Activated T-helper 17 cell treated with anti-CD3 and anti-CD28 coated beads, Interleukin-2, amount 50 U/mL, for 72 hours (primary cell): ENCODE measurements at regions not wholly inside any gene's neighbourhood (a gene's known extent, or its start where the extent isn't known, plus 50 kb on each side); places are given as distances from the start of the nearest gene placed in this dataset.

Experiments used
- ATAC-seq: fragments of 150-1000 bp; cut with Tn5 transposase; replicated peaks from 2 replicates; pipeline ENCODE4 v1.10.0; 2021; ENCODE audit warnings: mild to moderate bottlenecking, moderate library complexity
- H3K27ac Mint-ChIP-seq: one replicate; pipeline ENCODE4 v1.8.0; 2022; ENCODE audit warnings: mixed read lengths
- H3K27me3 Mint-ChIP-seq: one replicate; pipeline ENCODE4 v1.8.0; 2022; ENCODE audit warnings: mixed read lengths
- H3K36me3 Mint-ChIP-seq: one replicate; pipeline ENCODE4 v1.8.0; 2022; ENCODE audit warnings: low read depth, mild to moderate bottlenecking, mixed read lengths
- H3K4me1 Mint-ChIP-seq: one replicate; pipeline ENCODE4 v1.8.0; 2022; ENCODE audit warnings: mixed read lengths
- H3K4me3 Mint-ChIP-seq: one replicate; pipeline ENCODE4 v1.8.0; 2022; ENCODE audit warnings: mild to moderate bottlenecking, mixed read lengths
- H3K9me3 Mint-ChIP-seq: one replicate; pipeline ENCODE4 v1.8.0; 2022; ENCODE audit warnings: mixed read lengths

DNA sequence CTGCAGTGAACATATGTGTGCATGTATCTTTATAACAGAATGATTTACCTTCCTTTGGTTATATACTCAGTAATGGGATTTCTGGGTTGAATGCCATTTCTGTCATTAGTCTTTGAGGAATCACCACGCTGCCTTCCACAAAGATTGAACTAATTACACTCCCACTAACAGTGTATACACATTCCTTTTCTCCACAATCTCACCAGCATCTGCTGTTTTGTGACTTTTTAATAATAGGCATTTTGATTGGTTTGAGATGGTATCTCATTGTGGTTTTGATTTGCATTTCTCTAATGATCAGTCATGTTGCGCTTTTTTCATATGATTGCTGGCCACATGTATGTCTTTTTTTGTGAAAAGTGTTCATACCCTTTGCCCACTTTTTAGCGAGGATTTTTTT is 680.5 kb downstream of the PTPRC start:
- peaks cover 5% of the 10 kb centered on the region for H3K9me3 Mint-ChIP-seq
- H3K4me3 Mint-ChIP-seq: no peak overlapping the region
- ATAC-seq: no peak
- peaks cover 16% of the 10 kb centered on the region for H3K27me3 Mint-ChIP-seq
- H3K4me1 Mint-ChIP-seq: no peaks in the 10 kb centered on the region
- H3K36me3 Mint-ChIP-seq: no peaks in the 10 kb centered on the region
- no peak overlapping the region for H3K27ac Mint-ChIP-seq

- H3K27ac Mint-ChIP-seq: no peak overlapping the region
- H3K27me3 Mint-ChIP-seq: peaks cover 16% of the 10 kb centered on the region
- H3K4me1 Mint-ChIP-seq: no peaks in the 10 kb centered on the region
- H3K36me3 Mint-ChIP-seq: no peaks in the 10 kb centered on the region
- H3K9me3 Mint-ChIP-seq: peaks cover 5% of the 10 kb centered on the region
- H3K4me3 Mint-ChIP-seq: no peak overlapping the region
- no peak for ATAC-seq
Measured at GRCh38 chr1:199322278-199322677, 683.4 kb downstream of the PTPRC start.

DNA sequence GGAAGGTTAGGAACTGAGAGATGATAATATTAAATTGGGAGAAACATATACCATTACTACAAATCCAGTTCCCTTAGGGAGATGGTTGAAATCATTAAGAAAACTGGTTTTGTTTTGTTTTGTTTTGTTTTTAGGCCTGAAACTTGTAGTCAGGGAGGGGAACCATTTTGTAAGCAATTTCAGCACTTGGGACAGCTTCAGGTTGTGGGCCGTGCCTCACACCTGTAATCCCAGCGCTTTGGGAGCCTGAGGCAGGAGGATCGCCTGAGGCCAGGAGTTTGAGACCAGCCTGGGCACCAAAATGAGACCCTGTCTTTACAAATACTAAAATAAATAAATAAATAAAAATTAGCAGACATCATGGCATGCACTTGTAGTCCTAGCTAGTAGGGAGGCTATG is 694.3 kb upstream of the NR5A2 start:
- H3K9me3 Mint-ChIP-seq: no peaks in the 10 kb centered on the region
- no peaks in the 10 kb centered on the region for H3K4me1 Mint-ChIP-seq
- H3K36me3 Mint-ChIP-seq: no peaks in the 10 kb centered on the region

DNA sequence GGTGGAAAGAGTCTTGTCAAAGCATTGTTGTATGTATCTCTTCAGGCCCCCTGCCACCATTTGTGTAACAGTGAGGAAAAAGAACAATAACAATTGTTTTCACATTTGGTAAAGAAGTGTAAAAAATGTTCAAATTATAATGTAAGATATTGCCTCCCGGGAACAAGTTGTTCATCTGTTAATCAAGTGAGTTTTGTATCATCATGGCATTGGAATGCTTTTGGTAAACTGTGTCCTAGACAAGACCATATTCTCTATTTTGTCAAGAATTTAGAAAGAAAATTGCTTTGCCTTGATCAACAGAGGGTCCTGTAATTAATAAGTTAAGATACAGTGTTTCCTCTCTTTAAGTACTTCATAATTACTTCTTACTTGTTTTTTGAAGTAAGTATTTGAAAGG is 692.0 kb upstream of the NR5A2 start:
- Mint-ChIP-seq H3K4me1 (no peaks in the 10 kb centered on the region), H3K9me3 (no peaks in the 10 kb centered on the region), H3K27ac (no peak overlapping the region), H3K36me3 (no peaks in the 10 kb centered on the region), H3K4me3 (no peak overlapping the region), H3K27me3 (peaks cover 30% of the 10 kb centered on the region)
- ATAC-seq: no peak

More for the DNA sequence above, 694.3 kb upstream of the NR5A2 start:
- H3K27ac Mint-ChIP-seq: no peak overlapping the region
- no peak overlapping the region for H3K4me3 Mint-ChIP-seq
- ATAC-seq: no peak
- peaks cover 11% of the 10 kb centered on the region for H3K27me3 Mint-ChIP-seq

DNA sequence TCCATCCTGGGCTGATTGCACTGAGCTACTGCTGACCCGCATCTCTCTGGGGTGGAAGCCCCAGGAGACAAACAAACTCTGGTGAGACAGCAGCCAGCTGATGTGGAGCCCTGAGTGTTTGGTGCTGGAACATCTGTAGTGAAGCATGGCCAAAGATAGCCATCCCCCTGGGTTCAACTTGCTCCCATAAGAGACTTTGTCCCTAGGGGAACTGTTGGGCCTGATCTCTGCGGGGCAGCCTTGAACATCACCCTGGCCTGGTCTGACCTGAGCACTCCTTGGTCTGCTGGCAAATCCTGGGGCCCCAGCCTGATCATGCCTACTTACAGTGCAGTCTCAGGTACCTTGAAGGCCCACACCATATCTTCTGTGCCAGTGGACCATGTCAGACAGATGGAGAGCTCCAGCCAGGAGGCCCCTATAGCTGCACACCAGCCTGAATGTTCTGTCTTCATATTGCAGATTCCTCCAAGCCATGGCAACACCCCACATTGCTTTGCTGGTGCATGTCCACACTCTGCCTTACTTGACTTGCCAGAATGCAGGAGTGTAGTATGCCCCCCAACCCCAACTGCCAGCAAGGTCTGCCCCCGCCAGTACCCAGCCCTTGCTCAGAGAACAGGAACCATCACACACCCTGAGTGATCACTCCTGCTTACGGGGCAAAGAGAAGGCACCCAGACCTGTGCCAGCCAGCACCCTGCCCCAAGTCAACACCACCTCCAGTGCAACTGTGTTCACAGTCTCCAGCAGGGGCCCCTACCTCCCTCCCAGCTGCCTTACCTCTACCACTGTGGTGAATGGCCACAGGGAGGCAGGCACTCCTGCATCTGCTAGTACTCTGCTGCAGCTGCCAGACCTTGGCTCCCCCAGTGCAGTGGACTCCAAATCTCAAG is 690.5 kb upstream of the NR5A2 start:
- Mint-ChIP-seq H3K36me3 (no peaks in the 10 kb centered on the region), H3K4me3 (no peak overlapping the region), H3K27me3 (peaks cover 34% of the 10 kb centered on the region), H3K9me3 (no peaks in the 10 kb centered on the region), H3K27ac (no peak overlapping the region), H3K4me1 (no peaks in the 10 kb centered on the region)
- no peak for ATAC-seq

DNA sequence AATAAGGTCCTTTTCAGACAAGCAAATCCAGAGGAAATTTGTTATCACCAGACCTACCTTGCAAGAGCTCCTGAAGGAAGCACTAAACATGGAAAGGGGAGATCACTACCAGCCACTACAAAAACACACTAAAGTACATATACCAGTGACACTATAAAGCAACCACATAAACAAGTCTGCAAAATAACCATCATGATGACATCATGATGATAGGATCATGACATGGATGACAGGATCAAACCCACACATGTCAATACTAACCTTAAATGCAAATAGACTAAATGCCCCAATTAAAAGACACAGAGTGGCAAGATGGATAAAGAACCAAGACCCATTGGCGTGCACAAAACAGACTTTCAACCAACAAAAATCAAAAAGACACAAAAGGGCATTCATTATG is 688.8 kb upstream of the NR5A2 start:
- H3K27me3 Mint-ChIP-seq: peaks cover 41% of the 10 kb centered on the region
- peaks cover 3% of the 10 kb centered on the region for H3K9me3 Mint-ChIP-seq
- no peak for ATAC-seq
- no peaks in the 10 kb centered on the region for H3K4me1 Mint-ChIP-seq
- no peak overlapping the region for H3K27ac Mint-ChIP-seq
- H3K4me3 Mint-ChIP-seq: no peak overlapping the region
- no peaks in the 10 kb centered on the region for H3K36me3 Mint-ChIP-seq

DNA sequence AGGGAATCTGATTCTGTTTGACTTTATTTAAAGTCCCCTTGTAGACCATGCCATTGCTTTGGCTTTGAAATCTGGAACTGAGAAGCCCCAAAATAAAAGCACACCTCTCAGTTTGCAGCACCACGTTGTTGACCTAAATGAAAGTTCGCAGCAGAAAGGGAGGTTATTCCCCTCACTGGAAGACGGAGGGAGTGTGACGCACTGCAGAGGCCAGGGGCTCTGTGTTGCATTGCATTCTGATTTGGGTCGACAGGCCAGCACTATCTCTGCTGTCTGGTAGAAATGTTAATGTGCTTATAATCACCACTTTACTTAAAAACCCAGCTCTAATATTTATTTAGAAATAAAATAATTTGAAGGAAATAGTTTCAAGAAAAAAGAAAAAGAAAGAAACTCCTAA is 675.2 kb upstream of the NR5A2 start:
- Mint-ChIP-seq H3K4me1 (no peaks in the 10 kb centered on the region), H3K36me3 (no peaks in the 10 kb centered on the region), H3K27ac (no peak overlapping the region), H3K9me3 (peaks cover 14% of the 10 kb centered on the region), H3K4me3 (no peak overlapping the region), H3K27me3 (peaks cover 6% of the 10 kb centered on the region)
- ATAC-seq: no peak

- H3K4me1 Mint-ChIP-seq: no peaks in the 10 kb centered on the region
- peaks cover 14% of the 10 kb centered on the region for H3K9me3 Mint-ChIP-seq
- no peaks in the 10 kb centered on the region for H3K36me3 Mint-ChIP-seq
- H3K27ac Mint-ChIP-seq: no peak overlapping the region
- no peak for ATAC-seq
- peaks cover 2% of the 10 kb centered on the region for H3K27me3 Mint-ChIP-seq
- H3K4me3 Mint-ChIP-seq: no peak overlapping the region
Measured at GRCh38 chr1:199353906-199354305, 673.6 kb upstream of the NR5A2 start.

- no peaks in the 10 kb centered on the region for H3K4me1 Mint-ChIP-seq
- H3K27me3 Mint-ChIP-seq: no peaks in the 10 kb centered on the region
- ATAC-seq: no peak
- no peak overlapping the region for H3K4me3 Mint-ChIP-seq
- no peak overlapping the region for H3K27ac Mint-ChIP-seq
- peaks cover 7% of the 10 kb centered on the region for H3K9me3 Mint-ChIP-seq
- H3K36me3 Mint-ChIP-seq: no peaks in the 10 kb centered on the region
Measured at GRCh38 chr1:199356561-199356960, 670.9 kb upstream of the NR5A2 start.

DNA sequence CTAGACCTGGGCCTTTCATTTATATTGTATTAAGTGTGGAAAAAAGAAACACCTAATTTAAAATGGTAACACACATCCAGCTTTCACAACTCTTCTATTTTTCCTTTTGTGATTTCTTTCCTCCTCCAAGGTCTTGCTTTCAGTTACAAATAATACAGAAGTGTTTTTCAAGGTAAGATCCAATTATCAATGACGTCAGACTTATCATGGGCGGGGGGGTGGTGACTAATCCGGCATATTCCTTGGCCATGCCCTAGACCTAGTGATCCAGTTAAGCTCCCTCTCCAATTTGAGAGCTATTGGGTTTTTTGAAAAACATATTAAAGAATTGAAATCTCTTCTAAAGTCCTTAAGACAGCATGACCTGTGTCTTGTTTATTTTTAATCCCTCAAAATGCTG is 669.9 kb upstream of the NR5A2 start:
- H3K27ac Mint-ChIP-seq: no peak overlapping the region
- no peak overlapping the region for H3K4me3 Mint-ChIP-seq
- no peaks in the 10 kb centered on the region for H3K36me3 Mint-ChIP-seq
- H3K27me3 Mint-ChIP-seq: peaks cover 3% of the 10 kb centered on the region
- ATAC-seq: no peak
- H3K9me3 Mint-ChIP-seq: peaks cover 7% of the 10 kb centered on the region
- no peaks in the 10 kb centered on the region for H3K4me1 Mint-ChIP-seq

GRCh38 chr1:199362996-199363395 is 664.5 kb upstream of the NR5A2 start:
- no peak overlapping the region for H3K4me3 Mint-ChIP-seq
- peaks cover 9% of the 10 kb centered on the region for H3K27me3 Mint-ChIP-seq
- ATAC-seq: peak; percentile 80
- no peak overlapping the region for H3K27ac Mint-ChIP-seq
- H3K36me3 Mint-ChIP-seq: no peaks in the 10 kb centered on the region
- no peaks in the 10 kb centered on the region for H3K4me1 Mint-ChIP-seq
- H3K9me3 Mint-ChIP-seq: no peaks in the 10 kb centered on the region

DNA sequence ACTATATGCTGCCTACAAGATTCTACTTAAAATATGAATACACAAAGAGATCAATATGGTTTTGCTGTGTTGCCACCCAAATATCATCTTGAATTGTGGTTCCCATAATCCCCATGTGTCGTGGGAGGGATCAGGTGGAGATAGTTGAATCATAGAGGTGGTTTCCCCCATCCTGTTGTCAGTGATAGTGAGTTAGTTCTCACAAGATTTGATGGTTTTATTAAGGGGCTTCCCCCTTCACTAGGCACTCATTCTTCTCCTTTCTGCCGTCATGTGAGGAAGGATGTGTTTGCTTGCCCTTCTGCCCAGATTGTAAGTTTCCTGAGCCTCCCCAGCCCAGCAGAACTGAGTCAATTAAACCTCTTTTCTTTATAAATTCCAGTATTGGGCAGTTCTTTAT is 654.4 kb upstream of the NR5A2 start:
- H3K27ac Mint-ChIP-seq: no peak overlapping the region
- H3K4me1 Mint-ChIP-seq: no peaks in the 10 kb centered on the region
- ATAC-seq: peak; percentile 62
- H3K36me3 Mint-ChIP-seq: no peaks in the 10 kb centered on the region
- H3K9me3 Mint-ChIP-seq: peaks cover 9% of the 10 kb centered on the region
- H3K27me3 Mint-ChIP-seq: peaks cover 10% of the 10 kb centered on the region
- H3K4me3 Mint-ChIP-seq: no peak overlapping the region

DNA sequence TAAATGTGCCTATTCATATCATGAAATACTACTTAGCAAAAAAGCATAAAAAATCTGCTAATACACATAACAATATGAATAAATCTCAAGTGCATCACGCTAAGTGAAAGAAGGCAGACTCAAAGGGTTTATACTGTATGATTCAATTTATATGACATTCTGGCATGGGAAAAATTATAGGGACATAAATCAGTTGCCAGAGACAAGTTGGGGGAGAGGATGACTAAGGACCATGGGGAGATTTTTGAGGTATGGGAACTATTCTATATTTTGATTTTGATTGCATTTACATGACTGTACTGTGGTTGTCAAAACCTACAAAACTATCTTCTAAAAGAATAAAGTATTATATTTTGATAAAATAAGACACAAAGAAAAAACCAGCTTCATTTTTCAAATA is 650.3 kb upstream of the NR5A2 start:
- ATAC-seq: no peak
- H3K36me3 Mint-ChIP-seq: no peaks in the 10 kb centered on the region
- H3K4me3 Mint-ChIP-seq: no peak overlapping the region
- H3K27me3 Mint-ChIP-seq: peaks cover 6% of the 10 kb centered on the region
- H3K27ac Mint-ChIP-seq: no peak overlapping the region
- no peaks in the 10 kb centered on the region for H3K4me1 Mint-ChIP-seq
- peaks cover 5% of the 10 kb centered on the region for H3K9me3 Mint-ChIP-seq

GRCh38 chr1:199383793-199384192 is 643.7 kb upstream of the NR5A2 start:
- Mint-ChIP-seq H3K4me3 (no peak overlapping the region), H3K9me3 (no peaks in the 10 kb centered on the region), H3K27me3 (peaks cover 3% of the 10 kb centered on the region), H3K27ac (no peak overlapping the region), H3K4me1 (no peaks in the 10 kb centered on the region), H3K36me3 (no peaks in the 10 kb centered on the region)
- no peak for ATAC-seq

DNA sequence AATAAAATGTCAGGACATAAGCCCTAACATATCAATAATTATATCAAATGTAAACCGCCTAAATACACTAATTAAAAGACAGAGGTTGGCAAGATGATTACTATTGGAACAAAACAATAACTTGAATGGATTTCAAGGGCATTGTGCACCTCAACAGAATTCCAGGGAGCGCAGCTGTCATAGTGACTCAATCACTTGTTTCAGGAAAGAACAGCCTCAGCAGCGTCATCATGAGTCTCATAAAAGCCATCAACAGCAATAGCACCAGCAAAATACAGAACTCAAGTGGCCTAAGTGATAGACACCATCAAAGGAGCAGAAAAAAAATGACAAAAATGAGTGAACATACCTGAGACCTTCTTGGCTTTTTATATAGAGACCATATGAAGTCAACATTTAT is 632.7 kb upstream of the NR5A2 start:
- Mint-ChIP-seq H3K9me3 (no peaks in the 10 kb centered on the region), H3K27me3 (peaks cover 14% of the 10 kb centered on the region), H3K27ac (no peak overlapping the region), H3K4me3 (no peak overlapping the region), H3K4me1 (no peaks in the 10 kb centered on the region), H3K36me3 (no peaks in the 10 kb centered on the region)
- no peak for ATAC-seq
